Adipocyte (in vitro differentiated cells): ENCODE measurements at regions not wholly inside any gene's neighbourhood (a gene's known extent, or its start where the extent isn't known, plus 50 kb on each side); places are given as distances from the start of the nearest gene placed in this dataset.

Experiments
- DNase-seq: peaks from one replicate; pipeline ENCODE4 v3.0.0-alpha.2; 2015; ENCODE audit warnings: low read depth
- H3K27me3 ChIP-seq: replicated peaks from 2 replicates; pipeline ENCODE4 v1.7.0; 2013; ENCODE audit warnings: mild to moderate bottlenecking, low read length, moderate library complexity; ENCODE audit not compliant: control insufficient read depth, insufficient read depth
- H3K36me3 ChIP-seq: 2 replicates; pipeline ENCODE4 v1.7.0; 2013; ENCODE audit warnings: low read length, mild to moderate bottlenecking, moderate library complexity; ENCODE audit not compliant: control insufficient read depth, insufficient read depth, severe bottlenecking
- H3K4me1 ChIP-seq: 2 replicates; pipeline ENCODE4 v1.7.0; 2013; ENCODE audit warnings: mild to moderate bottlenecking, low read length, moderate library complexity; ENCODE audit not compliant: control insufficient read depth, insufficient read depth
- H3K4me3 ChIP-seq: 2 replicates; pipeline ENCODE4 v1.7.0; 2013; ENCODE audit warnings: mild to moderate bottlenecking, low read length, moderate library complexity
- H3K9ac ChIP-seq: 2 replicates; pipeline ENCODE4 v1.7.0; 2013; ENCODE audit warnings: mild to moderate bottlenecking, low read length, moderate library complexity
- H3K9me3 ChIP-seq: 2 replicates; pipeline ENCODE4 v1.7.0; 2013; ENCODE audit warnings: mild to moderate bottlenecking, low read length, moderate library complexity; ENCODE audit not compliant: control insufficient read depth

- H3K27me3 ChIP-seq: no peaks in the 10 kb centered on the region
- H3K9me3 ChIP-seq: no peaks in the 10 kb centered on the region
- no peak for DNase-seq
- H3K4me3 ChIP-seq: no peak overlapping the region
- H3K4me1 ChIP-seq: no peaks in the 10 kb centered on the region
- H3K9ac ChIP-seq: no peak overlapping the region
- H3K36me3 ChIP-seq: no peaks in the 10 kb centered on the region
Measured at GRCh38 chr6:167652042-167652700, 174.5 kb upstream of the AFDN start.

- no peak for DNase-seq
- Histone ChIP-seq H3K9me3 (no peaks in the 10 kb centered on the region), H3K4me3 (no peak overlapping the region), H3K9ac (no peak overlapping the region), H3K27me3 (no peaks in the 10 kb centered on the region), H3K4me1 (no peaks in the 10 kb centered on the region), H3K36me3 (no peaks in the 10 kb centered on the region)
Measured at GRCh38 chr6:167652701-167653095, 174.0 kb upstream of the AFDN start.

GRCh38 chr6:167653561-167653960 is 173.2 kb upstream of the AFDN start:
- Histone ChIP-seq H3K4me3 (no peak overlapping the region), H3K9ac (no peak overlapping the region), H3K9me3 (no peaks in the 10 kb centered on the region), H3K36me3 (no peaks in the 10 kb centered on the region), H3K27me3 (no peaks in the 10 kb centered on the region), H3K4me1 (no peaks in the 10 kb centered on the region)
- DNase-seq: no peak

- no peak overlapping the region for H3K9ac ChIP-seq
- no peak for DNase-seq
- no peak overlapping the region for H3K4me3 ChIP-seq
- H3K9me3 ChIP-seq: no peaks in the 10 kb centered on the region
- H3K27me3 ChIP-seq: no peaks in the 10 kb centered on the region
- H3K4me1 ChIP-seq: no peaks in the 10 kb centered on the region
- H3K36me3 ChIP-seq: no peaks in the 10 kb centered on the region
Measured at GRCh38 chr6:167654389-167654788, 172.3 kb upstream of the AFDN start.

- H3K9me3 ChIP-seq: no peaks in the 10 kb centered on the region
- H3K4me3 ChIP-seq: no peak overlapping the region
- H3K36me3 ChIP-seq: no peaks in the 10 kb centered on the region
- no peak for DNase-seq
- H3K27me3 ChIP-seq: no peaks in the 10 kb centered on the region
- H3K4me1 ChIP-seq: no peaks in the 10 kb centered on the region
- no peak overlapping the region for H3K9ac ChIP-seq
Measured at GRCh38 chr6:167655174-167655821, 171.4 kb upstream of the AFDN start.

- Histone ChIP-seq H3K9ac (no peak overlapping the region), H3K27me3 (no peaks in the 10 kb centered on the region), H3K4me3 (no peak overlapping the region), H3K36me3 (no peaks in the 10 kb centered on the region), H3K4me1 (no peaks in the 10 kb centered on the region), H3K9me3 (no peaks in the 10 kb centered on the region)
- no peak for DNase-seq
Measured at GRCh38 chr6:167658106-167658505, 168.6 kb upstream of the AFDN start.

GRCh38 chr6:167659046-167659445 is 167.7 kb upstream of the AFDN start:
- Histone ChIP-seq H3K9me3 (no peaks in the 10 kb centered on the region), H3K4me1 (no peaks in the 10 kb centered on the region), H3K36me3 (no peaks in the 10 kb centered on the region), H3K4me3 (no peak overlapping the region), H3K9ac (no peak overlapping the region), H3K27me3 (peaks cover 4% of the 10 kb centered on the region)
- DNase-seq: no peak

GRCh38 chr6:167660424-167660823 is 166.3 kb upstream of the AFDN start:
- Histone ChIP-seq H3K27me3 (peaks cover 7% of the 10 kb centered on the region), H3K36me3 (no peaks in the 10 kb centered on the region), H3K4me1 (no peaks in the 10 kb centered on the region), H3K9ac (no peak overlapping the region), H3K9me3 (no peaks in the 10 kb centered on the region), H3K4me3 (no peak overlapping the region)
- DNase-seq: no peak

- Histone ChIP-seq H3K9me3 (no peaks in the 10 kb centered on the region), H3K4me1 (no peaks in the 10 kb centered on the region), H3K36me3 (no peaks in the 10 kb centered on the region), H3K9ac (no peak overlapping the region), H3K4me3 (no peak overlapping the region), H3K27me3 (peaks cover 12% of the 10 kb centered on the region)
- no peak for DNase-seq
Measured at GRCh38 chr6:167660944-167661551, 165.7 kb upstream of the AFDN start.

- Histone ChIP-seq H3K4me3 (no peak overlapping the region), H3K9me3 (no peaks in the 10 kb centered on the region), H3K27me3 (peaks cover 13% of the 10 kb centered on the region), H3K9ac (no peak overlapping the region), H3K4me1 (no peaks in the 10 kb centered on the region), H3K36me3 (no peaks in the 10 kb centered on the region)
- DNase-seq: no peak
Measured at GRCh38 chr6:167661552-167662044, 165.1 kb upstream of the AFDN start.

GRCh38 chr6:167662075-167662880 is 164.4 kb upstream of the AFDN start:
- Histone ChIP-seq H3K4me1 (no peaks in the 10 kb centered on the region), H3K9me3 (no peaks in the 10 kb centered on the region), H3K4me3 (no peak overlapping the region), H3K36me3 (no peaks in the 10 kb centered on the region), H3K27me3 (peaks cover 13% of the 10 kb centered on the region), H3K9ac (no peak overlapping the region)
- no peak for DNase-seq
